ENCODE measurements at regions not wholly inside any gene's neighbourhood (a gene's known extent, or its start where the extent isn't known, plus 50 kb on each side); places are given as distances from the start of the nearest gene placed in this dataset.

- TF ChIP-seq POLR2A (IDR thresholded peaks at IDR 0.05; ENCODE audit: low read depth, low read length) (no peak), POLR2AphosphoS5 (IDR thresholded peaks at IDR 0.05; ENCODE audit: low read depth, low read length) (no peak), SPI1 (IDR thresholded peaks at IDR 0.05; ENCODE audit: low read depth, low read length) (no peak), TAF1 (IDR thresholded peaks at IDR 0.05; ENCODE audit: low read depth, low read length) (no peak)
These were observed 136.0 kb downstream of the DDX1 start for GRCh38 chr2:15727396-15728244.
